Muscle of back (tissue), 3 donors: ENCODE measurements at regions not wholly inside any gene's neighbourhood (a gene's known extent, or its start where the extent isn't known, plus 50 kb on each side); places are given as distances from the start of the nearest gene placed in this dataset.

Experiments
- DNase-seq, 3 donors: peaks; one replicate each; pipeline versions ENCODE4 v3.0.0 to v3.0.0-alpha.2; 2013

DNA sequence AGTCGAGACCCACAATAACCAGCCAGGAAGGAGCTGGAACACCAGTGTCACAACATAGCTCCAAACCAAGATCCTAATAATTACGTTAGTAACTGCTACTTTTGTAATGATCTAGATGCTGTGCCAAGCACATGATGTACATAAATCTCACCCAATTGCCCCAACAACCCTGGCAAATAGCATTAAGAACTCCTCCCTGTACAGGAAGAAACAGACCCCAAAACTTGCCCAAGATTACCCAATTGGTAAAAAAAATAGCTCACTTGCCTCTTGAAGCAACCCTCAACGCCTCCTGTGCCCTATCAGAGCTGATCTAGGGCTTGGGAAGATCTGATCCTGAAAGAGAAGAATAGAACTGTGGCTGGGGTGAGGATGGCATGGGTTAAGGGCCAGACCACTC lies 628.7 kb upstream of the AUTS2 start:
- DNase-seq: no peak

DNA sequence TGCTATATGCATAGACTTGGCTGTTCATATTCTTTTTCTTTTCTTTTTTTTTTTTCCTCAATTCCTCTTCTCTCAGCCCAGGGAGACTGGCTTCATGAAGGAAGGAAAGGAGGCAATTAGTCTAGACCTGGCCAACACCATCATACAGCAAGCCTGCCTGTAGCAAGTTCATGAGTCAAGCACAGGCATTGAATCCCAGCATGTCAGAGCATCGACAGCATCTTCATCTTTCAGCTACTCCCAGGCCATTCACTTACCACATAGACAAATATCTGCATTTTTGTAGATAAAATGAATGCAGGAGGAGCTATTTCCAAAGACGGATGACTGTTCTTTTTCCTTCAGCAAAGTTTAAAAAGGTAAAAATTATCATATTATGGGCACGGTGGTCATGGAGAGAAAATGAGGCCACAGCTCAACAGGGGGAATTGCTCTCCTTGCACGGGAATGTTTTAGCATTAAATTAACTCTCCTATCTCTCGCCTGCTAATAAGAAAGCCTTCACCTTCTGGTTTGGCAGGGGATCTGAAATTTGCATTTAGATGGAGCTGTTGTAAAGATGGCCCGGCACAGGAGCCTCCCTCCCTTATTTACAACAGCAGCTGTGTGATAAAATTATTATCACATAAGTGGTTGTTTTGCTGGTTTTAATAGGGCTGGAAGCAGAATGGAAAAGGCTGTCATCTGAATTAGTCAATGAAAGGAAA lies 626.5 kb upstream of the AUTS2 start:
- DNase-seq: no peak

DNA sequence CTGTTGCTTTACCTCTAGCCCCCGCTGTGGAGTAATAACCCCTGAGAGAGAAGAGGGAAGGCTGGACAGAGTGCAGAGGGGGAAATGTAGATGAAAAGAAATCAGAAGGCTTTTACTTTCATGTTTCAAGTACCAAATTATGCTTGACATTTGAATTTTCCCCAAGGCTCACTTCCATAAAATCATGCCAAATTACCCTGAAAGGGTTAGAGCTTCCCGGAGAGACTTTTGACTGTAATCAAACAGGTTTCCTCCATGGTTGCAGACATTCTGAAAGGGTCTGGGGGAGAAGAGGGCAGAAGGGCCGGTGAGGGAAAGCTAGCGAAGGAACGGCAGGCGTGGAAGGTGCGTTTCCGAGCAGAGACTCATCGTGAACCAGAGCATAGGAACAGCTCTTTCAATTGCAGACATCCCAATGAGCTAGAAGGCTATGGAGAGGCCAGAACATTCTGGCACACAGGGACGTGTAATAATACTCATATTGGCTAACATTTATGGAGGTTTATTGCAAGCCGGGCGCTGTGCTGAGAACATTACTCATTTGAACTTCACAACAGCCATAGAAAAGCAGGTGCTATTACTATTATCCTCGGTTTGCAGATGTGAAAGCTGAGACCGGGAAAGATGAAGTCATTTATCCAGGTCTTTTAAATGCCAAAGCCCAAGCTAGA lies 620.8 kb upstream of the AUTS2 start:
- peak; percentile 35 to 87 (median 76) for DNase-seq

DNA sequence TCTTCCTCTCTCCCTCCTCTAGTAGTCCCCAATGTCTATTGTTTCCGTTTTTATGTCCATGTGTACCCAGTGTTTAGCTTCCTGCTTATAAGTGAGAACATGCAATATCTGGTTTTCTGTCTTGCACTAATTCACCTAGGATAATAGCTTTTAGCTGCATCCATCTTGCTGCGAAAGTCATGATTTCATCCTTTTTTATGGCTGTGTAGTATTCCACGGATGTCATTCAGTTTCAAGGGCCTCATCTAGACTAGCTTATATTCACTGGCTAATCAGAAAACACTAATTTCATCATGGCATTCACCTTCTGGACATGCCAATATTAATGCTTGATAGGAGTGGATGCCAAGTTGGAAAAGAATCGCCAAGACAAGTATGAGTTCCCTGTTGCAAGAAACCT lies 619.6 kb upstream of the AUTS2 start:
- no peak for DNase-seq

DNA sequence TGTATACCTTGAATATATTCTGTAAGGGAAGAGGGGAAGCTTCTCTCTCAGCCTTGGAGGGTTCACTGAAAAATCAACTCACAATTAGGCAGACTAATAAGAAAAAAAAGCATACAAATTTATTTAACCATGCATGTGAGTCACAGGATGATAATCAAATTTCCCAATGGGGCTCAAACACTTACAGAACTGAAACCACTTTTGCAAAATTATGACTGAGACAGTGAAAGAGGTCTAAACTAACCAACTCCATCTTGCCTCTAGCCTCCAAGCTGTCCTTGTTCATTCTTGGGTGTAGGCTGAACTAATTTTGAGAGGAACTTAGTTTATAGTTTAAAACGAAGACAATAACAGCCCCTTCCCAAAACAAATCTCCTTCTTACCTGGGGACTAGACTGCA lies 618.3 kb upstream of the AUTS2 start:
- no peak for DNase-seq

DNA sequence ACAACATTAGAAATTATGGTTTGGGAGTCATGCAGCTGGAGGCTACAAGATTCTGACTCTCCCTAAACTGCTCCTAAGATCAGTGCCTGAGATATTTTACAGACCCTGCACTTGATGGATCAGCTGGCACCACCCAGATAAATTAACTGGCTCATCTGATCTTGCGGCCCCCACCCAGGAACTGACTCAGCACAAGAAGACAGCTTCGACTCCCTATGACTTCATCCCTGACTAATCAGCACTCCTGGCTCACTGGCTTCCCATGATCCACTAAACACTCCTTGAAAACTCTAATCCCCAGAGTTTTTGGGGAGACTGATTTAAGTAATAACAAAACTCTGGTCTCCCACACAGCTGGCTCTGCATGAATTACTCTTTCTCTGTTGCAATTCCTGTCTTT lies 617.8 kb upstream of the AUTS2 start:
- DNase-seq: peak; percentile 8 to 49 (median 32)

DNA sequence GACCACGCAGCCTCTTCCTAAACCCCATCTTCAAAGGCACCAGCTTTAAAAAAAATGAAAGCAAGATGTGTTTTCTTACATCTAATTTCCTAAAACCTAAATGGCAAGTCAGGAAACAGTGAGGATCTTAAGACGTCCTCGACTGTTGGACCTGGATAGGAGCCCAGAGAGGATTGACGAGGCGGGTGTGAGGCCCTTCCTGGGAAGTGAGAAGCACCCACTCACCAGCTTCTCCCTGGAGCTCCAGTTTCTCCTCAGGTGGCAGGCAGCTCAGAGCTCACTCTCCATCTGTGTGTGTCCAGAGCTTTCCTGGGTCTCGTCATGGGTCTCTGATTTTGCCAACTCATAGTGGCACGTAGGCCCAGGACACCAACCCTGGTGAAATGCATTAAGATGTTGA lies 614.0 kb upstream of the AUTS2 start:
- DNase-seq: no peak

DNA sequence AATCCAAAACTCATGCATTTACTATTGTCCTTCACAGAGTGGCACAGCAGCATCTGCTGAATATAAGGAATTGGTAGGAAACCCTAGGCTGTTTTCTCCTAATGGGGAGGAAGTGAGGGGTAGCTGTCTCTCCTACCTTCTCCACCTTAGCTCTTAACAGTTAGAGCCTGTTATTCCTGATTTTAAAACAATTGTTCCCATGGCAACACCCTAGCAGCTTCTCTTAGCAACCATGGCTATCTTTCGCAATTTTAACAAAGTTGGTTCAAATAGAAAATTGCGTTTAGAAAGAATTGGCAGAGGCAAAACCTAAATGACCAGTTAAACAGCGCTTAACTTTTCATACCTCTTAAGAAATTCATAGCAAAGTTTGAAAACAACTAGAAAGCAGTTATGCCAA lies 603.4 kb upstream of the AUTS2 start:
- no peak for DNase-seq

DNA sequence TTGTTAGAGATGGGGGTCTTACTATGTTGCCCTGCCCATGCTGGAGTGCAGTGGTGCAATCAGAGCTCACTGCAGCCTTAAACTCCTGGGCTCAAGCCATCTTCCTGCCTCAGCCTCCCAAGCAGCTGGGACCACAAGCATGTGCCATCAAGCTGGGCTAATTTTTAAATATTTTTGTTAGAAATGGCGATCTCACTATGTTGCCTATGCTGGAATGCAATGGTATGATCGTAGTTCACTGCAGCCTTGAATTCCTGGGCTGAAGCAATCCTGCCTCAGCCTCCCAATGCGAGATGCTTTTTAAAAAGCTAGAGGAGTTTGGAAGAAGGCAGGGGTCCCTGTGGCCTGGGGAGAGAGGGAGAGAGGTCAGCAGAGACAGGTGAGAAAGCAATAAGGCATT lies 600.1 kb upstream of the AUTS2 start:
- DNase-seq: no peak

DNA sequence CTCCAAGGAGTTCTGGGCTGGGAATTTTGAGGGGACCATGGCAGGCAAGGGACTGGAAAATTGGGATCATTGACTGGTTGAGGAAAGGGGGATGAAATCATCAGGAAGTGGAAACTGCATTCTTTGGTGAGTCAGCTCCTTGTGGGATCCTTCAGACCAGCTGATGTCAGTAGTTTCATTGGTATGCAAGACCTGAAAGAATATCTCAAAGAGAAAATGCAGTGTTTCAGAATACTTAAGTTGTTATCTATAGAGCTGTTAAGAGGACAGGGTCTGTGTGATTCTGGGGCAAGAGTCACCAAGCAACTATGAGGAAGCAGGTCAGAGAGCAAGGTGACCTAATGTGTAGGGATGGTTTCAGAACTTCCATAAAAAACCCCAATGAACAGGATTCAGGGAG lies 595.9 kb upstream of the AUTS2 start:
- peak in 1 of 3 donors; percentile 75 for DNase-seq

DNA sequence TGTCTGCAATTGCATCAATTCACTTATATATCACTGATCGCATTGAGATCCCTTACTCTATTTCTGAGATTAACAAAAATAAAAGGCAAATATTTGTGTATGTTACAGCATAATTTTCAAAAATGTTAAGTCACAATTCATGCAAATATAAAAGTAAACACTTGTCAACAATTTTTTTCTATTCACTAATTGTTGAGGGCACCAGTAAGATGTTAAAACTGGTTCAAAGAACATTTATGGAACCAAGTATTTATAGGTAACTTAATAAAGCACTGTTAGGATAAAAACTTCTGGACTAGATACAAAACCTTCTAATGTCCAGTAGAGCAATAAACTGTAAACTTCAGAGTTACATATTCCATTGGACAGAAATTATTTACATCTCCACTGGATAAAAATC lies 586.1 kb upstream of the AUTS2 start:
- no peak for DNase-seq

DNA sequence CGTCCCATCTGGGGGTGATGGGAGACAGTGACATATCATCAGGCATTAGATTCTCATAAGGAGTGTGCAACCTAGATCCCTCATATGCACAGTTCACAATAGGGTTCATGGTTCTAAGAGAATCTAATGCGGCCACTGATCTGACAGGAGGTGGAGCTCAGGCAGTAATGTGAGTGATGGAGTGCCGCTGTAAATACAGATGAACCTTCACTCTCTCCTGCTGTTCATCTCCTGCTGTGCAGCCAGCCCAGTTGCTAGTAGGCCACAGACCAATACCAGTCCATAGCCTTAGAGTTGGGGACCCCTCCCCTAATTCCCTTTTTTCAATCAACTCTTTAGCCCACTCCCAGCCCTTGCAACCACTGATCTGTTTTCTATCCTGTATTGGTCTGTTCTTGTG lies 581.1 kb upstream of the AUTS2 start:
- DNase-seq: no peak

DNA sequence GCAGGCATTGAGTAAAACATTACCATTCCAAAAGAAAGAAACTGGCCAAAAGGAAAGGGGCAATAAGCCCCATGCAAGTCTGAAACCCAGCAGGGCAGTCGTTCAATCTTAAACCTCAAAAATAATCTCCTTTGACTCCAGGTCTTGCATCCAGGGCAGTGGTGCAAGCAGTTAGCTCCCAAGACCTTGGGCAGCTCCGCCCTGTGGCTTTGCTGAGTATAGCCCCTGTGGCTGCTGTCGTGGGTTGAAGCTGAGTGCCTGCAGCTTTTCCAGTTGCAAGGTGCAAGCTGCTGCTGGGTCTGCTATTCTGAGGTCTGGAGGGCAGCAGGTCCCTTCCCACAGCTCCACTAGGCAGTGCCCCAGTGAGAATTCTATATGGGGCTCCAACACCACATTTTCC lies 580.1 kb upstream of the AUTS2 start:
- DNase-seq: no peak

DNA sequence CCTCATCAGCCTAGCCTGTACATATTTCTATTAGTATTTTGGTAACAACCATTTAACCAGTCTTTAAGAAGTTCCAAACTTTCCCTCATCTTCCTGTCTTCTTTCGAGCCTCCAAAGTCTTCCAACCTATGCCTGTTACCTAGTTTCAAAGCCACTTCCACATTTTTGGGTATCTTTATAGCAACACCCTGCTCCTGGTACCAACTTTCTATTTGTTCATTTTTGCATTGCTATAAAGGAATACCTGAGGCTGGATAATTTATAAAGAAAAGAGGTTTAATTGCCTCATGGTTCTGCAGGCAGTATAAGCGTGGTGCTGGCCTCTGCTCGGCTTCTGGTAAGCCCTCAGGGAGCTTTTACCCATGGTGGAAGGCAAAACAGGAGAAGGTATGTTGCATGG lies 578.8 kb upstream of the AUTS2 start:
- no peak for DNase-seq

DNA sequence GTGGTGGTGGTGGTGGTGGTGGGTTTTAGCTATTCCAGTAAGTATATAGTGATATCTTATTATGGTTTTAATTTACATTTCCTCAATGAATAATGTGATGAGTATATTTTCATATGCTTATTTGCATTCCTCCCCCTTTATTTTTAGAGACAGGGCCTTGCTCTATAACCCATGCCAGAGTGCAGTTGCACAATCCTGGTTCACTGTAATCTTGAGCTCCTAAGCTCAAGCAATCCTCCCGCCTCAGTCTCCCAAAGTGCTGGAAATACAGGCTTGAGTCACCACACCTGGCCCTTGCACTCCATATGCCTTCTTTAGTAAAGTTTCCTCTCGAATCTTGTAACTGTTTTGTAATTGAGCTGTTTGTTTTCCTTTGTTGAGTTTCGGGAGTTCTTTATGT lies 577.7 kb upstream of the AUTS2 start:
- no peak for DNase-seq

DNA sequence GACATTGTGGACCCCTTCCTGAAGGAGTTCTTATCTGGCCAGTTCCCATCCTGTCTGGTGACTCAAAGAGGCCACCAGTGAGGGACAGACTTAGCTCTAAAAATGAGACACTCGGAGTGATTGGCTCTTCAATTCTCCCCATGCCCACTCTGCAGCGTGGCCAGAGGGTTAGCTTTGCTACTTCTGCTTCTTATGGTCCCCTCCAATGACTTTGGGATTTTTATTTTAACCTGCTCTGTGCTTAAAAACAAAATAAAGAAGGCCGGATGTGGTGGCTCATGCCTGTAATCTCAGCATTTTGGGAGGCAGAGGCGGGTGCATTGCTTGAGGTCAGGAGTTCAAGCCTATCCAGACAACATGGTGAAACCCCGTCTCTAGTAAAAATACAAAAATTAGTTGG lies 573.0 kb upstream of the AUTS2 start:
- DNase-seq: no peak

DNA sequence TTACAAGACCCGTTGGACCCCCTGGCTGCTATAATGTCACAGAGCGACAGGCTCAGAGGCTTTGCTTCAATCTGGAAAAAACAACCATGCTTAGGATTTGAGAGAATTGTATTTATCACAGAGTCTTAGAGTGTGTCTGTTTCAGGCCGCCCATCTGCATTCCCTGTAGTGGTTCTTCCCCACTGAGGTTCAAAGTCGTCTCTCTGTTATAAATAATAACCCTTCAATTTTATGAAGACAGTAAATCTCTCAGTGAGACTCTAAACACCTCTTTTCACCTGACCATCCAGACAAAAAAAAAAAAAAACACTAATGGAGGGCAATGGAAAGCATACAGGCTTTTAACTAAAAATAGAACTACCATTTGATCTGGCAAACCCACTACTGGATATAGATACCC lies 565.4 kb upstream of the AUTS2 start:
- DNase-seq: no peak

DNA sequence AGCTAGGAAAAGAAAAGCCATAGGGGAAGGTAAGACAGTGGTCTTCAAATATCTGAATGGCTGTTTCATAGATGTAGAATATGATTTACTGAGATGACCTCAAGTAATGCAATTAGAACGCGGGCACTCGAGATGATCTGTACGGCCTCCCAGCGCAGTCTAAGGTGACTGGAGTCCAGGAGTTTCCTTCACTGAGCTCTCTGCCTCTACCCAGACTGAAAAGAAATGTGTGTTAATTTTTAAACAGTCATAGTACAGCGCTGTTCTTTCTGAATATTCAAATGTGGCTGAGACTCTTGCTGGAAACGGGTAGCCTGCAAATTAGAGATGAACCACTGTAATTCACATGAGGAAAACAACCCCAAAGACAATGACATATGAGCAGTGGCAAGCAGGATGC lies 562.4 kb upstream of the AUTS2 start:
- DNase-seq: no peak

DNA sequence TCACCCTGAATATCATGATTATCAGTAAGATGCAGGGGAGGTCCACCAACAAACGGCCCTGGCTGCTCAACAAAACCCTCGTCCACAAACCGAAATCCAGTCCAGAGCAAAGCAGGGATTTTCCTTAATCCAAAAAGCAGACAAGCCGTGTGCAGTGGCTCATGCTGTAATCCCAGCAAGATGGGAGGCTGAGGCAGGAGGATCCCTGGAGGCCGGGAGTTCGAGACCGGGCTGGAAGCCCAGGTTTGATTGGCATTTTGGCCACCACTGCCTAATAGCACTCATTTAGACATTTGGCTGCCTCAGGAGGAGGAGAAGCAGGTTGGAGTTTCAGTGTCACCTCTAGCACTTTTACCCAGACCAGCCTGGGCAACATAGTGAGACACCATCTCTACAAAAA lies 562.0 kb upstream of the AUTS2 start:
- no peak for DNase-seq

DNA sequence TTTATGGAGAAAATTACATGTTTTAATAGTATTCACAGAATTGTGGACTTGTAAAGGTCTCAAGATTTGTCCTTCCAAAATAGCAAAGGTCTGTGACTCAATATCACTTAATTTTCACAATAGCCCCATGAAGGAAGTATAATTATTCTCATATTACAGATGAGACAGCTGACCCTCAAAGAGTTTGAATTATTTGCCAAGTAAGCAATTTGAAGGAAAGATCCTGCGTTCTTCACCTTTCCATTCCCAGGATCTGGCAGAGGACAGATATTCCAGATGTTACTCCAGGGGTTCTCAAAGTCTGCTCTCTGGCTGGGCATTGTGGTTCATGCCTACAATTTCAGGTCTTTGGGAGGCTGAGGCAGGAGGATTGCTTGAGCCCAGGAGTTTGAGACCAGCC lies 559.4 kb upstream of the AUTS2 start:
- no peak for DNase-seq

DNA sequence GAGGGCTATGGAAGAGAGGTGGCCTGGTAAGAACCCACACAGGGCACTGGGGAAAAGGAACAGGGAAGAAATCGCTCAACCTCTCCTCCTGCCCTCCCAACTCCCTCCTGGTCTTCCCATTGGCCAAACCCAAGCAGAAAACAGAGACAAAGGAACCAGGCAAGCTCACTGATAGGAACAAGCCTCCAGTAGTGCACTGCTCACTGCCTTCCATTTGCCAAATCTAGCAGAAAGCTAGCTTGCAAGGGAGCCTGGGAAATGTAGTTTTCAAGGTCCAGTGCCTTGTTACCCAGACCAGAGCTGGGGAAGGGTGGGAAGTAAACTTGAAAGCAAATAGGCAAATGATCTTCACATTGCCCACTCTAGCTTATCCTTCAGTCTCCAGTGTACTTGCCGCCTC lies 556.1 kb upstream of the AUTS2 start:
- DNase-seq: no peak

DNA sequence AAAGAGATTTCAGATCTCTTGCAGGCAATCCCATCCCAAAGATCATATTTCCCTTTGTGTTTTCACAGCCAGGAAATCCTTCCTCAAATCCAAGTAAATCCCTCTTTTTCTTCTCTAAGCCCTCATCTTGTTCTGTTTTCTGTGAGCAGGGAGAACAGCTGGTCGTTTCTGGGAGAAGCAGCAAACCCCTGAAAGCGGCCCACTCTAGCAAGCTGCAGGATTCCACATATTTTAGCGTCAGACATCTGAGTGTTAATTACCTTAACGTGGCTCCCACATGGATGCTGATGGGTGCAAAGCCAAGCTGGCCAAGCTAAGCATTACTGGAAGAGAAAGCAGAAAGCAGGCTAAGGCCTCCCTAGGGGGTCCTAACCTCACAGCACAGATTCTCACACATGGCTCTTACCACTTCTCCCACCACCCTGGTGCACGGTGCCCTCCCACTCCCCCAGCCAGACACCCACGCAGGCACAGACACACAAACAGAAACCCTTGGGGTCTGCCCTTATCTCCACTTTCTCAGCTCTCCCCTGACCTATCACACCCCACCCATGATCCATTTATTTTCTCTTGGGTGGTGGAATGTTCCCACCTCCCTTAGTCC lies 551.0 kb upstream of the AUTS2 start:
- peak; percentile 13 to 66 (median 23) for DNase-seq

DNA sequence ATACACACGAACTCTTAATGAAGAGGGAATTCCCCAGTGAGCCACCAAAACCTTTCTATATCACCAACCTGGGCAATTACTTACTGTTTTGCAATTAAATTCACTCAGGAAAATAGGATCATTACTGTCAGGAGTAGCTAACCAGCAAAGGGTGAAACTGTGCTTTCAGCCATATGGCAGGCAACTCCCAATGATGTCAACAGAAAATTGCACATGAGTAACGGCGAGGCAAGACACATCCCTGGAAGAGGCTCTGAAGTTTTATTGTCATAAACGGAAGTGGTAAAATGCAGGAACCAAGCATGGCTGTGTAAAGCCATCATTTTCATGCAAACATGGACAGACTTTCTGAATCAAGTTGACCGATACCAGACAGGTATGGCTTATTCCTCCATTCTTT lies 548.9 kb upstream of the AUTS2 start:
- peak; percentile 6 to 44 (median 22) for DNase-seq

DNA sequence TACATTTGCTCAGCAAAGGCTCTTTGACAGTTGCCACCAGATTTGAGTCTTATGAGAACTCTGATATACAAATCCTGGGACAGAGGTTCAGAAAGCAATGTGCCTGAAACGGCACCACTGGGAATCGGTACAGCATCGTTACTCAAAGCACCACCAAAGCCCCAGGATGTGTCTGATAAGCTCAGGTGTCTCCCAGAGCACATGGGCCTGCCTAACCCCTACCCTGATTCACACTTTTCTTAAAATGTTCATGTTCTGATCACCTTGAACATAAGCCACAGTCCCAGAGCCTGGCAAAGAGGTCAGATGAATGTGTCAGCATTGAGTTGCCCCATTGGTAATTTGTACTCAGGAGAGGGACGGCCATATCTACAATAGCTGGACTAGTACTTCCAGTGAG lies 545.8 kb upstream of the AUTS2 start:
- DNase-seq: no peak
